HG03108 (cell line): ENCODE measurements at regions not wholly inside any gene's neighbourhood (a gene's known extent, or its start where the extent isn't known, plus 50 kb on each side); places are given as distances from the start of the nearest gene placed in this dataset.

Experiments used
- ATAC-seq: cut with Tn5 transposase; IDR thresholded peaks from one replicate; pipeline ENCODE4 v1.9.1; 2021; ENCODE audit warnings: moderate library complexity; ENCODE audit not compliant: unreplicated experiment

DNA sequence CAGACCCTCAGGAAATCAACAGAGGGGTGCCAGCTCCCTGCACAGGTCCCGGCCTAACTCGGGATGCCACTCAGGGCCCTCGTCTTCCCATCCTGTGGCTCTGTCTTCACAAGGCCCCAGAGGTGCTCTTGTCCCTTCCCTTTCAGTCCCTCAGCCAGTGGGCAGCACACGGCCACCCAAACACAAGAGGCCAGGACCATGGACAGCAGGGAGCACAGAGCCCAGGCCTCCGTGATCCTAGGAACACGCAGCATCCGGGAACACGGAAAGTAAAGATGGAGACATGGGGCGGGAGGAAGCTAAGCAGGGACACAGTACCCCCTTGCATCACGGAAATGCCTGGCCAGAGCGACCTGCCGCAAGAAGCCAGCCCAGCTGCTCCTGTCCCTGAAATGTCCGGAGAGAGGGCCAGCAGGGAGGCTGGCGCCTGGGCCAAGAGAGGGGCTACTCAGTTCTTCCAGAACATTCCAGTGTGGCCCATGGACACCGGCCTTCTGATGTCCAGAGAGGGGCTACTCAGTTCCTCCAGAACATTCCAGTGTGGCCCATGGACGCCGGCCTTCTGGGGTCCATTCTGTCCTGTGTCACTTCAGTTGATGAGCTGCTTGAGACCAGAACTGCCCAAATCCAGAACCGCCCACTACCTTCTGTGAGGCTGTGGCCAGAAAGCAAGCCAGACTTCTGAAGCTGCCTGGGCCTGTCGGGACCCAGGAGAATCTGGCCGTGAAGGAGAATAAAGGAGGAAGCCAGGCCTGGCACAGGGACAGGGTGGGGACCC is 274.0 kb downstream of the BRD1 start:
- ATAC-seq = no peak

DNA sequence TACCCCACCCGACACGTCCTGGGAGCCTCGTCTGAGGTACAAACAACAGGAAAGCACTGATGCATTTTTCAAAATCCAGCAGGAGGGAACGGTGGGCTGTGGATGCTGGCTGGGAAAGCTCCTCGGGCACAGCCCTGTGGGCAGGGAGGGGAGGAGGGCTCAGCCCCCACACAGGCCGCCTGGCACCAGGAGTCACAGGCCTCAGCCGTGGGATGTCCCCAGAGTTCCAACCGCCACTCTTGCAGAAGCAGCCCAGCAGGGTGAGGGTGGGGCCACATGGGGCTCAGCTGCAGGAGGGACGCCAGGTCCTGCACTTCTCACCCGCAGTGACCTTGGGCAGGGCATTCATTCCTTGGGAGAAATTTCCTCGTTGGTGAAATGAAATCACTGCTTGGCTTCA is 274.6 kb downstream of the BRD1 start:
- ATAC-seq = no peak

DNA sequence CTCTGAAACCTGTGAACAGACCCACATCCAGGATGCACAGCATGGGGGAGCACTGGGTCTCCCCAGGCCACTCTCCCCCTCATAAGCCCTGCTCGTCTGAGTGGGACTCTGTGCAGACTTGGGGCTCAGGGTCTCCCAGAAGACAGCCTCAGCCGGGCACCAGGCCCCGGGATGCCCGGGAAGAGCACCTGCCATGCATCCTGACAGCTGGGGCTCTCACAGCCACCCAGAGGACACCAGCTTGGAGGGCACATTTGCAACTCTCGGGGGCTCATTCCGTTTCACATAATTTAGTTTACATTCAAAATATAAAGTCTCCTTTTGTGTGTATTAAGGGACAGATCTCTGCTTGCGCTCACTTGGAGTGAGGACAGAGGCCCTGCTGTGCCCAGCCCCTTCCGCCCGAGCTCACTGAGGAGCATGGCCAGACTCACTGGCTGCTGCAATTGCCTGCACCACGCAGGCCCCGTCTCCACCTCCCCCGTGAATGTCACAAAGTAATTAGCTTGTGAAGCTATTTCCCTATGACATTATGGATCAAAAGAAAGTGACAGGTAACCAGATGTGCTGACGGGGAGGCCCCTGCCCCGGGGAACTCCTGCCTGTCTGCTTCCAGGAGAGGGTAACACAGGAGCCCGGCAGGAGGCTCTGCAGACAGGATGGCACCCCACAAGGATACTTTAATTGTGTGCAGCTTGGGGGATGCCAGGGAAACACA is 275.6 kb downstream of the BRD1 start:
- no peak for ATAC-seq

DNA sequence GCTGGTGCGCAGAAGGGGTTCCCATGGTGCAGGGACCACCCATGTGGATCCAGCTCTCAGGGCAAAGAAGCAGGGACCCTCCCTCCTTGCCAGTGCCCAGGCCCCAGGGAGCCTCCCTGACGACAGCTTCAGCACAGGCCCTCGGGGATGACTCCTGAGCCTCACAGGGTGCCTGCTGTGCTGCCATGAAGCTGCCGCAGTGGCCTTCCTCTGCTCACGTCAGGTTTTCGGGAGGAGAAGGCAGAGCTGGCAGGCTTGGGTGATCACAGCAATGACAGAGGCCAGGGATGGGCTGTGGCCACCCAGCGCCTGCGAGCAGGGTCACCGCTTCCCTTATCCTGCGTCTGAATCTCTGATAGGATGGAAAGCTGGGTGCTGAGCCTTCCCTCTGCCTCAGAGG is 276.2 kb downstream of the BRD1 start:
- no peak for ATAC-seq

DNA sequence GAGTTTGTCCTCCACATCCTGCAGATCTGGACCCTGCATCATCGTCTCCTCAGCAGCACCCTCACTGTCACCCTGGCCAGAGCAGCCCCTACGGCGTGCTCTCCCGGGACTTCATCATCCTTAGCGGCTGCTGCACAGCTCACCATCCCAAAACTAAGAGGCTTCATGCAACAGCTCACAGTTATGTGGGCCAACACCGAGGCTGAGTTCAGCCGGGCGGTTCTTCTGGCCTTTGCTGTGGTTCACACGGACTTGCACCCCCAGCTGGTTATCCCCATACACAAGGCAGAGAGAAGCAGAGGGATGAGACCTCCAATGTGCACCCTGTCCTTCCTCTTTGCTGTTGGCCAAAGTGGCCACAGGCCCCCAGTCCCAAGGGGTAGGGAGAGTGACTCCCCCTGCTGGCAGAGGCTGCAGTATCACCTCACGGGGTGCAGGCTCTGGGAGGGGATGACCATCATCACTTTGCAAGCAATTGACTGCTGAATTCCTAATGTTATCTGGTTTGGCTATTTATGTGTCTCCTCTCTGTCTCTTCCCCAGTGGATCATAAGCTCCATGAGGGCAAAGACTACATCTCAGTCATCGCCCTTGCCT is 276.8 kb downstream of the BRD1 start:
- no peak for ATAC-seq

DNA sequence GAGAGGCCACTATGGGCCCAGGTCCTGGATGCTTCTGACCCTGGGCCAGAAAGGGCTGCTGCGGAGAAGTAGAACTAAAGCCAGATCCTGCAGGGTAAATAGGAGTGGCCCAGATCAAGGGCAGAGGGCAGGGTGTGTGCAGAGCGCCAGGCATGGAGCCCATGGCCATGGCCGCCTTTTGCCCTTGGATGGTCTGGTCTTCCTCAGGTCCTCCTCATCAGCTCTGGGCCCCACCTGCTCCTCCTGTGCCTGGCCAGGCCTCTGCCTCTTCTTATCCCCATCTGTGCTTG is 277.6 kb downstream of the BRD1 start:
- ATAC-seq = no peak

DNA sequence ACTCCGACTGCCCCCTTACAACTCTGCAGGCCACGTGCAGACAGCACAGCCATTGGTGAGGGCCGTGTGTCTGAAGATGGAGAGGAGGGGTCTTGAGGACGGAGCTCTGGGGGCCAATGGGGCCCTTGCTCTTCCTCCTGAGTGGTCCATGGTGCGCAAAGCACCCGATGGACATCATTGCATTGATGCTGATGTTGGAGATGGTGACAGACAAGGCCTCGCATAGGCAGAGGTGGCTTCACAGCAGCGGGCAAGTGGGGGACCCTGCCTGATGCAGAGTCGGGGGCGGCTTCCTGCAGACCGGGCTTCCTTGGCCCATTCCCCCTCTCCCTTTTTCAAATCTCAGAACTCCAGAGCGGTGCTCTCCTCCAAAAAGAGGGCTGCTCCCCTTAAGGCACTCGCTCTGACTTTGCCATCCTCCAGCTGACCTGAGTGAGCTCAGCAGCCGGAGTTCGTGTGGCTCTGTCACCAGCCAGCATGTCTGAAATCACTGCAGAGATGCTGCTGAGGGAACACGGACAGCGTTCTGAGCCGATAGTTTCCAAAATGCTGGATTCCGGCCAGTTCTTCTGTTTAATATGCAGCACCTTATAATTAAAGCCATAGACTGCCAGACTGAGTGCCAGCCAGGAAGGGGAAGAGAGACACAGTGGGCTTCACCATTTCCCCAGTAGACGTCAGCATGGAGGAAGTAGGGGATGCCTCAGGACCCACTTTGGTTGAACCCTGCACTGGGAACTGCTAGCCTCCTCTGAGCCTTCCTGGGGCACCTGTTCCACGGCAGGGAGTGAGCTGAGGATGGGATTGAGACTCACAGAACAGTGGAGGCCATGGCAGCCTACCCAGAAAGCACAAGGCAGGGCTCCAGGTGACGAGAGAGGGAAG is 278.2 kb downstream of the BRD1 start:
- ATAC-seq = no peak

DNA sequence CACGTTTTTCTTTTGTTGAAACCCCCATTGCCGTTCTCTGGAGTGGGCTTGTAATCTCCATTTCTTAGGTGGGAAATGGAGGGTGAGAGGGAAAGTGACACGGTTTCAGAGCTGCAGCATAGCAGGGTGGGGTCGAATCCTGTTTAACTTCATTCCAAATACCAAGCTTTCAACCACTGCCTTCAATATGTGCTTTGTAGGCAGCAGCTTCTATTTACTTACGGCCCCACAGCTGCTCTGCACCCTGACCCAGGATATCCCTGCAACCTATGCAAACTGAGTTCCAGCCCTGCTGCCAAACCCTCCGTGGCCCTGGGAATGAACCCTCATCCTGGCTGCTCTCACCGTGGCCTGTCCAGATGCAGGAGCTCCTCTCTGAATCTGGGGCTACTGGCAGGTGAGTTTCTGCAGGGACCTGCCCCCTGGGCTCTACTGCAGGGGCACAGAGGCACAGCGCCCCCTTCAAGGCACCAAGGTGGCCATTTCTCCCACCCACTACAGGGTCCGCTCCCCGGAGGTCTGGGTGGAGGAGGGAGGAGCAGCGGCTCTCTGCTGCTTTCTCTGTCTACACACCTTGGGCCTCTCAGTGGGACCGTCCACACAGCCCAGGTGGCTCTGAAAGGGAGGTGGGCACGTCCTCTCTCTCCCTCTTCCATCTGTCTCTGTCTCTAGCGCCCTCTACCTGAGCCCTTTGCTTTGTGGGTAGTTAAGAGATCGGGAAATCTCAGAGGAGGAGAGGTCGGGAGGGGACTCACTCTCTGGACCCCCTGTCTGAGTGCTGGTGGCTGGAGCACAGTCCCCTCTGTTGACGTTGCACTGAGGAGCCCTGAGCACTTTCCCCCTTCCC is 279.1 kb downstream of the BRD1 start:
- no peak for ATAC-seq

DNA sequence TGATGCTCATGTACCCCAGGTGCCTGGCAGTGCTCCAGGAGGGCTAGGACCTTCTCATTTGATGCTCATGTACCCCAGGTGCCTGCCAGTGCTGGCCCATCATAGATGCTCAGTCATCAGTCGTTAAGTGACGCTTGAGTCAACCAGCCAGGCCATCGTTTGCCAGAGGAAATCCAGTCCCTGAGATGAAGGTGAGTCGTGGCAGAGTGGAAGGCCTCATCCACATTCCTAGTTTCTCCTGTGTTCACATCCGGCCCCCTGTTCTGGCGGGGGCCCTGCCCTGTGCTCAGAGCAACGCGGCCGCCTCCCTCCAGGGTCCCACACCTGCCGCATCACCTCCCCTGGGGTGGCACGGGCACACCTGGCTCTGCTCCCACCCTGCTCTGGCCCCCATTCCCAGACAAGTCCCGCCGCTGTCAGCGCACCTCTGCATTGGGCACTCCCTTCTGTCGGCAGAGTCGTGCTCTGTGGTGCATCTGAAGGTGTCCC is 279.9 kb downstream of the BRD1 start:
- no peak for ATAC-seq

DNA sequence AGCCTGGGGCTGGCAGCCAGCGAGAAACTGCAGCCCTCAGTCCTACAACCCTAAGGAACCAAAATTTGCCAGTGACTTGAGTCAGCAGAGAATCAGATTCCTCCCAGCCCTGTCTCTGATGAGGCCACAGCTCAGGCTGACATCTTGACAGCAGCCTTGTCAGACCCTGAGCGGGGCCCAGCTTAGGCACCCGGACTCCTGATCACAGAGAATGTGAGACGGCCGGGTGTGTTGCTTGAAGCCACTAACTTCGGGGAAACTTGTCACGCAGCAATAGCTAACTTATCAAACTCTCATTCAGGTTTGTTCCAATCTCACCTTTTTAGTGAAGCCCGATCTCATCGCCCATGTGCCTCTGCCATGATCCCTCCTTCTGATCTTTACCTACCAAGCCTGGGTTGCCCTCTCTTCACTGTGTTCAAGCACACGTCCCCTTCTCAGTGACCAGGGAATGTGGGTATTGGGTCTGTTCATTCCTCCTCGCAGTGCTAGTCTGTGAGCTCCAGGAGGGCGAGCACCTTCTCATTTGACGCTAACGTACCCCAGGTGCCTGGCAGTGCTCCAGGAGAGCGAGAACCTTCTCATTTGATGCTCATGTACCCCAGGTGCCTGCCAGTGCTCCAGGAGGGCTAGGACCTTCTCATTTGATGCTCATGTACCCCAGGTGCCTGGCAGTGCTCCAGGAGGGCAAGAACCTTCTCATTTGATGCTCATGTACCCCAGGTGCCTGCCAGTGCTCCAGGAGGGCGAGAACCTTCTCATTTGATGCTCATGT is 280.7 kb downstream of the BRD1 start:
- ATAC-seq = no peak

DNA sequence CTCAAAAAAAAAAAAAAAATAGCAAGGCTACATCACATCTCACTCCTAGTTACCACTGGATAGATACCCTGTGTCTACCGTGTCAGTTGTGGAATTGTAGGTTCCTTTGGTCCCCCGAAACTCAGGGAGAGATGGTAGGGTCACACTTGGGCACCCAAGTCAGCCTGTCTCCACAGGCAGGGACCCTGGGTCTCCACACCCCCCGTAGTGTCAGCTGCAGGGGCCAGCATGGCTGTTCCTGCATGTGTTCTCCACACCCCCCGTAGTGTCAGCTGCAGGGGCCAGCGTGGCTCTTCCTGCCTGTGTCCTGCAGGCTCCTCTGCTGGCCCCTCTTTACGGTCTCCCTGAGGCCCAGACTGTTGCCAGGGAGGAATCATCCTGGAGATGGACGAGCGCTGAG is 282.1 kb downstream of the BRD1 start:
- ATAC-seq = no peak

DNA sequence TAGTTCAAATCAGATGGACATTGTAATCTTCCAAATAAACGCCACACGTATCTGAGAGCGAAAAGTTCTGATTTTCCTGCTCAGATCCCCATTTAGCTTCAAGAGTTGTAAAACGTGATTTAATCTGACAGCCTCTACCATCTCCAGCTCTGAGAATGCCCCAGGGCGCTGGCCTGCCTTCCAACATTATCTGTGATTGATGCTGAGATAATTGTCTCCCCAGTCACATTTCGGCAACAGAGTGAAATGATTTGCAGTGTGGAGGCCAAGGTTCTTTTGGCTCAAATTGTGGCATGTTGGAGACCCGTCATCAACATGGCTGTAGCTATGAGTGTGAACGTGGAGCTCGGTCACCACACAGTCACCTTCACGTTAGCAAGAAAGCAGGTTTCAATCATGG is 283.4 kb downstream of the BRD1 start:
- no peak for ATAC-seq

DNA sequence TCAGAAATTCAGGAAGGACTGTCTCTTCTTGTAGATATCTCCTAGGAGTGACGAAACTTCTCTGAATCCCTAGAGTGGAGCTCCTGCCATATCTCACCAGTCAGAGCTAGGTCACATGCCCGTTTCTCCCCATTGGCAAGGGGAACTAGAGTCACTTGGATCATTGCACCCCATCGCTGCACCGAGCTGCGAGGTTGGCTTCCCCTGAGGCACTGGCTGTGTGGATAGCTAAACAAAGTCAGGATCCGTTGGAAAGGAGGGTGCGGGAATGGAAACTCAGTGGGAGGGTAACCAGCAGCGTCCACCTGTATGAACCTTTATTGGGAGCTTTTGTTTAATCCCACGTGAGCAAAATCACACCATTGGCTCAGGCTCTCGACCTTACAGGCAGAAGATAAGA is 283.8 kb downstream of the BRD1 start:
- ATAC-seq = no peak

DNA sequence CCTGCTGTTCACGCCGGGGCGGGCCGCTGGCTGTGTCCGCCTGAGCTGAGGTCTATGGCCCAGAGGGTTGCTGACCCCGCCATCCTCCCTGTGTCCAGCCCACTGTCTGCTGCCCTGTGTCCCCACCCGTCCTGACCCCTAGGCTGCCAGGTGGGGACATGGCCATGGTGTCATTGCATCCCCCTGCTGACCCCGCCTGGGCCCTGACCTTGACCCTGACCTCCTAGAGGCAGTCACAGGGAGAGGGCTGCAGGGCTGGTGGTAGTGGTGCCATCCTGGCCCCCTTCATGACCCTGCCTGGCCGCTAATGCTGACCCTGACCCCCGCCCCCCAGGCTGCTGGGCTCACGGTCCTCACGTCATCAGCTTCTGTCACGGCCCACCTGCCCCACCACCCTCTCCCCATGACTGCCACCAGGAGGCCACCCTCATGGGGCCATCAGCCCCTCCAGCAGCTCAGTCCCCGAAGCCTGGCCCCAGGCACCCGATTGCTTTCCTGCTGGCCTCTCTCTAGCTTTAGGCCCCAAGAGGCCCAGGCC is 285.9 kb downstream of the BRD1 start:
- ATAC-seq = no peak

DNA sequence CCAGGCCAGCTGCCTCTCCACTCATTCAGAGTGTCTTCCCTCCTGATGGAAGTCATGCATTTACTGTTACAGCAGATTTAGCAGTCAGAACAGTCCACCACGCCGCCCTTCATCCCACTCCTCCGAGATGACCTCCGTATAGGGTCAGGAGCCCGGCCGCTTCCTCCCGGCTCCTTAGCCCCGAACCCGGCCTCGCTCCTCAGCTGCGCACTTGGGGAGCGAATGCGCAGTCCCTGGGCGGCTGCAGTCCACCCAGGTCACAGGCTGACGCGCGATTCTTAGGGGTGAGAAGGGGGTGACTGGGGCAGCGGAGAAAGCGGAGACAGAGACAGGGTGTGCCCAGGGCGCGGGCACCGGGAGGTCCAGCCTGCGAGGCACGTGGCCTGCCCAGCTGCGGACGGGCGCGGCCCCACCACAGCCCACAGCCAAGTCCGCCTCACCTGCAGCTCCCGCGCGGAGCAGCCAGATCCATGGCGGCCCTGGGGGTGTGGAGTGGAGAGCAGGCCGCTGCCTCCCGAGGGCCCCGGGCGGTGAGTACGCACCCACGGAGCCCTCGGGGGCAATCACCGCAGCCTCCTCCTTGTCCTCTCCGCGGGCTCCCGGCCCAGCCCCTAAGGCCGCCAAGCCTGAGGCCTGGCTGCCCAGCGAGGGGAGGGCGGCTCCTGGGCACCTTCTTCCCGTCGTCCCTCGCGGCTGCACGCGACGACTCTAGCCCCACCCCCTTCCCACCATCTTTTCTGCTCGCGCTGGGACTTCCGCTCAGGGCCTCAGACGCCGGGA is 286.6 kb downstream of the BRD1 start:
- ATAC-seq = no peak

DNA sequence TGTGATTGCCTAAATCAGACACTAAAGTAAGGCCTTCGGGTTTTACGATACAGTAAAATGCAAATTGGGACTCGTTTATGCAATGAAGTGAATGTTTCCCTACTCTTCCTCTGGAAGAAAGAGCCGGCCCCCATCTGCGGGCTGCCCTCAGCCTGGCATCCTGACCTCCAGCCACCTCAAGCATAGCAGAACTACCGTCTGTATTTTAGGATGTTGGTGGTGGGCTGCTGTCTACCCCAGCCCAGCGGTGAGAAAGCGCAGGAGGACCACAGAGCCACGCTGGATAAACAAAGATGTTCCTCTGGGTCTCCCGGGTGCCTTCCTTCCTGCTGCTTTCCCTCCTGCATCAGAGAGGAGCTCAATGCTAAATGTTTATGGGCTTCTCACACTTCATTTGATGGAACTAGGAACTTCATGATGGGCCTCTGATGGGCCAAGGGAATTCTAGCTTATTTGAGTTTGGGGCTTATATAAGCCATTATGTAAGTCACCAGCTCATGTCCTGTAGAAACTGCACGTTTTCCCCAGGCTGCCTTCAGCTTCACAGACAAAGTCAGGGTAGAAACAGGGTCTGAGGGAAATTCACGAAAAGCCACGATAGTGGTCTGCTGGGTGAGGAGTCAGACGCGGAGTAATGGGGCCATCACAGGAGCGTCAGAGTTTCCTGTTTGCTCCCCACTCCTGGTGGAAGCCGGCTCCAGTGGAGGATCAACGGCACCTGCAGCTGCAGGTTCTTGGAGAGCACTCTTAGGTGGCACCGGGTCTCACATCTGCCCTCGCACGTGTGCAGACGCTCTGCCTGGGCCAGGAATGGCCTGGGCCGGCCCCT is 287.4 kb downstream of the BRD1 start:
- no peak for ATAC-seq

DNA sequence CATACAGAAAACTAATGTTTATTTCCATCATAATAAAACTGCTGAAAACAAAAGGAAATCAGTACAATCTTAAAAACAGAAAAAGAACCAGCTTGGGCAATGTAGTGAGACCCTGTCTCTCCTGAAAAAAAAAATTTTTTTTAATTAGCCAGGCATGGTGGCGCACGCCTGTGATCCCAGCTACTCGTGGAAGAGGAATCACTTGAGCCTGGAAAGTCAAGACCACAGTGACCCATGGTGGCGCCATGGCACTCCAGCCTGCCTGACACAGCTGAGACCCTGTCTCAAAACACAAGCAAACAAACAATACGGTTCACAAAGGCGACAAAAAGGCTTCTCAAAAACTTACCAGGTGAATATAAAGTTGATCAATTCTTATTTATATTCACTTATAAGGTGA is 289.7 kb downstream of the BRD1 start:
- no peak for ATAC-seq
